Adrenal gland (tissue), 5 donors: ENCODE measurements at regions not wholly inside any gene's neighbourhood (a gene's known extent, or its start where the extent isn't known, plus 50 kb on each side); places are given as distances from the start of the nearest gene placed in this dataset.

Source experiments
- POLR2A ChIP-seq, 2 donors: fragments of 450-650 bp; IDR thresholded peaks; one replicate each; pipeline ENCODE4 v1.6.1; 2017; ENCODE audit warnings: antibody characterized with exemption in 2 of 2, mild to moderate bottlenecking in 2 of 2, moderate library complexity in 1 of 2
- TF ChIP-seq, protein P1 (sequence below), 6 experiments: fragments of 450-650 bp in 4 of 6; fragments of 200-600 bp in 2 of 6; sonication (generic) in 1 of 6; IDR thresholded peaks; 1 replicate in 5 of 6; 2 replicates in 1 of 6; pipeline versions ENCODE4 v1.5.1 to v1.8.0; 2016 to 2021; ENCODE audit warnings: antibody characterized with exemption in 6 of 6, mild to moderate bottlenecking in 2 of 6, moderate library complexity in 1 of 6
- donor health status: DM: no; HTN: no; CAD: no.

DNA sequence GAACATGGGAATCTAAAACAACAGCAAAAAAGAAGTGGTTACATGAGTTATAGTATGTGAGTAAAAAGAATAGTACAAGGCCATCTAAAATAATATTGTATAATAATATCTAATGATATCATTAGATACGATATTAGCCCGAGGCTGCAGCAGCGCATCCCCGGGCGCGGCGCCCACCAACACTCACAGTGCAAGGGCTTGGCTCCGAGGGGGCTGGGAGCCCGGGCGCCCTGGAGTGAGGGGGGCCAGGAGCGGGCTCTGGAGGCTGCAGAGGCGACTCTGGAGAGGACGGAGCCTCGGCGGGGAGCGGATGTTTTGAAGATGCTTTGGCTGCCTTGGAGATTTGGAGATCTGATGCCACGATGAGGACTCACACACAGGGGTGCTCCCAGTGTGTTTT is 68.1 kb upstream of the TMEM252 start:
- TF ChIP-seq, protein P1, sequence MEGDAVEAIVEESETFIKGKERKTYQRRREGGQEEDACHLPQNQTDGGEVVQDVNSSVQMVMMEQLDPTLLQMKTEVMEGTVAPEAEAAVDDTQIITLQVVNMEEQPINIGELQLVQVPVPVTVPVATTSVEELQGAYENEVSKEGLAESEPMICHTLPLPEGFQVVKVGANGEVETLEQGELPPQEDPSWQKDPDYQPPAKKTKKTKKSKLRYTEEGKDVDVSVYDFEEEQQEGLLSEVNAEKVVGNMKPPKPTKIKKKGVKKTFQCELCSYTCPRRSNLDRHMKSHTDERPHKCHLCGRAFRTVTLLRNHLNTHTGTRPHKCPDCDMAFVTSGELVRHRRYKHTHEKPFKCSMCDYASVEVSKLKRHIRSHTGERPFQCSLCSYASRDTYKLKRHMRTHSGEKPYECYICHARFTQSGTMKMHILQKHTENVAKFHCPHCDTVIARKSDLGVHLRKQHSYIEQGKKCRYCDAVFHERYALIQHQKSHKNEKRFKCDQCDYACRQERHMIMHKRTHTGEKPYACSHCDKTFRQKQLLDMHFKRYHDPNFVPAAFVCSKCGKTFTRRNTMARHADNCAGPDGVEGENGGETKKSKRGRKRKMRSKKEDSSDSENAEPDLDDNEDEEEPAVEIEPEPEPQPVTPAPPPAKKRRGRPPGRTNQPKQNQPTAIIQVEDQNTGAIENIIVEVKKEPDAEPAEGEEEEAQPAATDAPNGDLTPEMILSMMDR (IDR thresholded peaks at IDR 0.05) = no peak
- no peak for TF ChIP-seq POLR2A (IDR thresholded peaks at IDR 0.05)
